HFF-Myc (cell line): ENCODE measurements at regions not wholly inside any gene's neighbourhood (a gene's known extent, or its start where the extent isn't known, plus 50 kb on each side); places are given as distances from the start of the nearest gene placed in this dataset.

Experiments
- DNase-seq: peaks from one replicate; pipeline ENCODE4 v3.0.0-alpha.2; 2011; ENCODE audit warnings: low read depth; ENCODE audit errors: extremely low read depth
- H3K4me3 ChIP-seq: replicated peaks from 2 replicates; pipeline ENCODE4 v1.5.1; 2011; ENCODE audit warnings: low read depth, mild to moderate bottlenecking, control low read depth, low read length
- CTCF ChIP-seq: IDR thresholded peaks from 2 replicates; pipeline ENCODE4 v1.5.1; 2012; ENCODE audit warnings: mild to moderate bottlenecking, low read depth, low read length, control low read depth; ENCODE audit errors: missing control alignments

- no peak for TF ChIP-seq CTCF
These were observed 68.5 kb upstream of the POMP start for GRCh38 chr13:28590461-28590860.

DNA sequence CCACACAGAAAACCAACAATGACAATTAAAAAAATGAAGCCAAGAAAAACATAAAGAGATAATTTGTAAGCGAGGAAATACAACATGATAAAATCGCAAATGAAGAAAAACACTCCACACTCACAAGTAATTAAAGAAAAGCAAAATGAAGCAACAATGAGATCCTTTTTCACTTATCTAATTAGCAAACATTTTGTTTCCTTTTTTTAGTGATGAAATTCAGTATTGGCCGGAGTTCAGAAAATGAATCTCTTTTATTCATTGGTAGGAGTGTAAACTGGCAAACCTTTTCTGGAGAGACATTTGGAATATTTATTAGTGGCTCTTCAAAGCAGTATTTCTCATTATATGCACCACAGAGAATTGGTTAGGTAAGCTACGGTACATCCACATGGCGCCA is 70.6 kb upstream of the POMP start:
- H3K4me3 ChIP-seq, result no peak overlapping the region
- no peak for DNase-seq
- TF ChIP-seq CTCF, result no peak

More at GRCh38 chr13:28590461-28590860, 68.5 kb upstream of the POMP start:
- H3K4me3 ChIP-seq, result no peak overlapping the region
- no peak for DNase-seq

DNA sequence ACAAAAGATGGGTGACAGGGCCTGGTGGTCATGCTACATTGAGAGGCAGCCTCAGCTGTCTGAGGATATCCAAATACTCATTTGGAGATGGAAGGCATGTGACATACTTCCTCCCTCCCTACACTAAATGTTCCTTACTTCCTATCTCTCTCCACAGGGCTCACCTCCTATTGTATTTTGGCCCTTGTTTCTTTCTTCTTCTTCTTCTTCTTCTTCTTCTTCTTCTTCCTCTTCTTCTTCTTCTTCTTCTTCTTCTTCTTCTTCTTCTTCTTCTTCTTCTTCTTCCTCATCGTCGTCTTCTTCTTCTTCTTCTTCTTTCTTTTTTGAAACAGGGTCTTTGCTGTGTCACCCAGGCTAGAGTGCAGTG is 71.8 kb upstream of the POMP start:
- H3K4me3 ChIP-seq, result no peak overlapping the region
- TF ChIP-seq CTCF, result no peak
- DNase-seq, result no peak

DNA sequence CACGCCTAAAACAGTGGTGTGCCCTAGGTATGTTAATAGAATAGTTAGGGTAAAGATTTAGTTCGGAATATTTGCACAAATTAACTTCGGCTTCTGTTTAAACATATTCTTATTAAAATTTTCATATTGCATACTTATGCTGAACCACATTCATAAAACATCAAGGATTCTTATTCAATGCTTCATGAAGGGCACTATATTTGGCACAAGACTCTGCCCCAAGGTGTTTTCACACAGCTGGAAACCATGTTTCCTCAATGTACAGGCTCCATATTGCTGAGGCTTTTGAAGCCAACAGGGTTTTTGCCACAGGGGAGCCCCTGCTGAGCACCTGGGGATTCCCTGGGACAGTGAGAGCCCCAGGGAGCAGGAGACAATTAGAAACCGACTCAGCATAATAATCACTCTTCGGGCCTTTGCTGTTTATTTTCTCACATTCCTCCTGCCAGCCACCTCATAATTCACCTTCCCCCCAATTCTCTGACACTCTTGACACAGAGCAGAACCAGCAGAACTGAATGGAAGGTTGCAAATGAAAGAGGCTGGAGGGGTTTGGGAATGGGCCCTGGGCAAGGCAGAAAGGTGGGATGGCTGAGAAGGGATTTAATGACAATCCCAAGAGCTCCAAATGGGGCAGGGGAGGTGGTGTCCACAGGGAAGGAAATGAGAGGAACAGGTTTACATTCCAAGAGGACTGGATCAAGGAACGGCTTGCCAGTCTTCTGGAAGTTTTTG is 72.3 kb upstream of the POMP start:
- TF ChIP-seq CTCF, result no peak
- H3K4me3 ChIP-seq, result no peak overlapping the region
- DNase-seq, result no peak

DNA sequence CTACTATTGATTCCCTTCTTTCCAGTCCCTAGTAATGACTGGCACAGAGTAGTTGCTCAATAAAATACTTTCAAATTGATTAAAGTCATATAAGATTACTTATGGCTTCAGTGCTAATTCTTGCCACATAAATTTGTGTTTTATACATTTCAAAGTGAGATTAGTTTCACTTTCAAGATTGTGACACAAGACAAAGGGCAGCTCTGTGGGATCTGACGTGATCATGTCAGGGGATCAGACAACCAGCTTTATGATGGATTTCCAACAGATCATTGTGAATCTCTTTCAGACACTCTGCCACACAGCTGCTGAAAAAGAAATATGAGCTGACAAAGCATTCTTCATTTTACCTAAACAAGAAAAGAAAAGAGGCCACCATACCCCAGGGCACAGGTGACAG is 73.4 kb upstream of the POMP start:
- H3K4me3 ChIP-seq, result no peak overlapping the region
- DNase-seq, result no peak
- TF ChIP-seq CTCF, result no peak

DNA sequence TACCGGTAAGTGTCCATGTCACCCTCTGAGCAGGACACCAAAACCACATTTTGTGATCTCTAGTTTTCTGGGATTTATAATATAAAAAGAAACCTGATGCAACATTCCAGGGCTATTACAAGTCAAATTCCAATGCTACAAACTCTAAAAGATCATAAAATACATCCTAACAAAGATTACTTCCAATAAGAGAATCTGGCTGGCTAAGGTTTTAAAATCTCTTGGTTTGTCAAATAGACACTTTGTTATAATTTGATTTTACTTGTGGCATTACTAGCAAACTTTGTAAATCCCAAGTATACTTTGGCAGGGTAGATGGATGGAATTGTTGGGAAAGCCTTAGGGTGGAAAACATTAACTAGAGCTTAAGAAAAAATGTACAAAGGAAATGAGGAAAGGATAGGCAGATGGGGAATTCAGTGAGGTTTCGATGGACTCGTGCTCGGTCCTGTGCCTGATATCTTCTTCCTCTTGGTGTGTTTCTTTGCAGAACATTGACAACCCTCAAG is 74.0 kb upstream of the POMP start:
- H3K4me3 ChIP-seq, result no peak overlapping the region
- DNase-seq, result no peak
- no peak for TF ChIP-seq CTCF

- TF ChIP-seq CTCF, result no peak
- DNase-seq, result no peak
- H3K4me3 ChIP-seq, result no peak overlapping the region
These were observed 75.3 kb upstream of the POMP start for GRCh38 chr13:28583651-28584091.
